Activated effector memory CD4-positive, alpha-beta T cell treated with anti-CD3 and anti-CD28 coated beads, Interleukin-2, amount 50 U/mL, for 16 hours (primary cell): ENCODE measurements at regions not wholly inside any gene's neighbourhood (a gene's known extent, or its start where the extent isn't known, plus 50 kb on each side); places are given as distances from the start of the nearest gene placed in this dataset.

Experiments used
- DNase-seq: peaks from one replicate; pipeline ENCODE4 v3.0.0-alpha.2; 2020

DNA sequence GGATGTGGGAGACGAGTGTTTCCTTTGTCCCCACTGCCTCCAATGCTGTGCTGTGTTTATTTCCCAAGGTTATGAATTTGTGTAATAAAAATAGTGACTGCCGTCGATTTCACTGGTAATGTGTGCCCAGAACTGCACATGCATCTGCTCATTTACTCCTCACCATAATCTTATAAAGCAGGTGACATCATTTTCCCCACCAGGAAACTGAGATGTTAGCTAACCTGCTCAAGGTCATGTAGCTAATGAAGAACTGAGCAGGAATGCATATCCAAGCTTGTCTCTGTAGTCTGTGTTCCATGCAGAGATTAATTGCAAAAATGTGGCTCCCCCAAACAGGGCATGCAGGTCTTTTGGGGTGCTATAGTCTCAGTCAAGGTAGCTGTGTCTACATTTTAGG is 224.4 kb downstream of the TENT4A start:
- no peak for DNase-seq

DNA sequence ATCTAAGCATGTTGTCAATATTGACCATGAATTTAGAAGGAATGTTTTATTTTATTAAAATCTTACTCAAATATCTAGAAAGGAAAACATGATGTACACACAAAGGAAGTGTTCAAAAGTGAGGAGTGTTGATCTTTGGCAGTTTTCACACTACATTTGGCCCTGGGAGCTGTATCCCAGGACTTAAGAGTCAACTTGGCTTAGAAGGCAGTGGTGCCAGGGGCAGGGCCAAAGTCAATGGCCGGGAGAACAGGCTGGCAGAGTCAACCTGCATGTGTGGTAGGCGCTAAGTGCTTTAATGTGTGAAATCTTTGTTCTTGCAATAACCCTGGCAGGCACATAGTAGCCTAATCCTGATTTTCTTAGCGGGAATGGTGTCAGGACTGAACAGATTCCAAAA is 228.4 kb downstream of the TENT4A start:
- no peak for DNase-seq

DNA sequence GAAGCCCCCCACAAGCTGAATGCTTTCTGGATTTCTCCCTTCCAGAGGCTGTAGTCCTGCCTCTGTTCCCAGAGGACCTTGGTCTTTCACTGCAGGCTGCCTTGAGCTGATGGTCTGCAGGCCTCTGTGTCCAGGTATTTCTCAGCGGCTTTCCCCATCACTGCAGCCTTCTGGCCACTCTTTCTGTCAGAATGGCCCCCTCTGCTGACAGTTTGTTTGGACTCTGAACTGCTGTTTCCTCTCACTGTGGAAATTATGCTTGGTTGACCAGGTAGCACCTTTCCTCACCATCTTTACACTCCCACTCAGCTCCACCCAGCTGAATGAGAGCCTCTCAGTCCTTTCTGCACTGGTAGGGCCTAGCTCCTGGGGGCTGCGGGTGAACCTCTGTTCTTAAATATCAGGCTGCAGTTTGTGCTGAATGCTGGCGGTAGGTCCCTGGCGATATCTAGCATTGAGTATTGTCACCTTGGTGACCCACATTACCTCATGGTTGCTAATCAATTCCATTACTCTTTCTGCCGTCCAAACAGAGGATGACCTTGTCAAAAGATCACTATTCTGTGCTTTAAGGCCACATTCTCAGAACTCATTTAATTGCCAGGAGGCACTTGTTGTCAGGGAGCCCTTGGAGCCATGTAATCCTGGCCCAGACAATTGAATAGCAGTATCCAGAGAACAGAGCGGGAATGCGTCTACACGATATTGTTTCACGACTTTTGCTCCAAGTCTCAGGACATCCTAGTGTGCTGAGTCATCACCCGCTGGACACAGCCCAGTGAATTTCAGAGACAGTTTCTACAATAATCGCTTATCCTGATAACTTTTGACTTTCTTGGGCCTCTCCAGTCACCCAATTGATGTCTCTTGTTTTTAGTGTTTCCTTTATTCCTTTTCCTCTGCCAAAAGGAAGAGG is 230.2 kb downstream of the TENT4A start:
- no peak for DNase-seq

DNA sequence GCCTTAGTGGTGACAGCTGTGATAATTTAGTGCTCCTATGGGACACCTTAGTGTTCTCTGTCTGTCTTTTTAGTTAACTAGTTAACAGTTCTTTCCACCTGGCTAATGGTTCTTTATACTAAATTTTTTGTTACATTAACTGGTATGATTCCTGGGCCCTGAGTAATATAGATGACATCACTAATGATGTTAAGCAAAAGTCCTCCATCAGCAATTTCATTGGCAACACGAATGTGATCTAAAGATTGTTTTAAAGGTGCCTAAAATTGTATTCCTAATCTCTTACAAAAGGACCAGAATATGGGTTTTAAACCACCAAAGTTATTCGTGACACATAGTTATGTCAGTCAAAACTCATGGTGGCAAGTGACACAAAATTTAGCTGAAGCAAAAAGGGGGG is 235.3 kb downstream of the TENT4A start:
- DNase-seq = no peak

DNA sequence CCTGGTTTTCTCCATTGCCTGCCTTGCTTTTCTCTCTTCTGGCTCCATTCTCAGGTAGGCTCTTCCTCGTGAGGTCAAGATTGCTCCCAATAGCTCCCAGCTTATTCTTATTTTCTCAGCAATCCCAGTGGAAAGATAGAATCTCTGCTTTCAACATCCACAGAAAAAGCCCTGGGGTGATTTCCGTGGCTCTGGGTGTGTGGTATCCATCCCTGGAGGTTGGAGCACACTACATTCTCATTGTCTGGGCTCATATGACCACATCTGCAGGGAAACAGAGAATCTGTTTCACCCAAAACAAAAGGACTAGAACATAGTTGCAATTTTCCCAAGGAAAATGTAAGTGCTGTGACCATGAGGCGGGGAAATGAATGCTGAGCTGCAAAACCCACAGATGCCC is 236.0 kb downstream of the TENT4A start:
- no peak for DNase-seq

DNA sequence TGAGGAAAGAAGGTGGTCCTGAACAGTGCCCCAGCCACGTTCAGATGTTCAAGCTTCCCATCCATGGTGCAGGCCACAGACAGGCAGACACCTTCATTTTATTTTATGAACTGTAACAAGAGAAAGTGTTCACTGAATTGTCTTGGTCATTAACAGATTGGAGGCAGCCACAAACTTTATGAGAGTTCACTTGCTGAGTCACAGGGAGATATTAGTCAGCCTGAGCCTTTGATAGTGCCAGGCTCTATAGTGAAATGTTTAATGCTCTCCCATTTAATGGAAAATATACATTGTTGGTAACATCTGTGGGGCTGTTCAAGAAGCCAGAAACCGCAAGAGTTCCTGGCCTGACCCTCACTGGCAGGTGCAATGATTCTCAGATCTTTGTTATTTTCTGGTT is 237.0 kb downstream of the TENT4A start:
- DNase-seq = no peak

DNA sequence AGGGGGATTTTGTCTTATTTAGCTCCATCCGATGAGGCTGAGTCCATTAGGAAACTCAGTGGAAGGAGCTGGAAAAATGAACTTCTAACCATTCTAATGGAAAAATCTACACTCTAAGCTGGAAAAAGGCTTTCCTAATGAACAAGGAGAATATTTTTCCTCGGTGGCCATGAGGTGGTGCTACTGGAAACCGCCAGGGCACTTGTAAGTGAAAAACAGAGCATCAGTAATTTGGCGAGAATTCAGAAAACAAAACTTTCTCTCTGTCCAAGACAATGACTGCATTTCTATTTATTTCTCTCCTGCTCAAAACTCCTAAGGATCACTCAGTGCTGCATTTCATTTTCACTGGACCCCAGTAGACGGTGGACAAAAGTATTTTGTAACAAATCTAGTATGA is 237.6 kb downstream of the TENT4A start:
- no peak for DNase-seq

DNA sequence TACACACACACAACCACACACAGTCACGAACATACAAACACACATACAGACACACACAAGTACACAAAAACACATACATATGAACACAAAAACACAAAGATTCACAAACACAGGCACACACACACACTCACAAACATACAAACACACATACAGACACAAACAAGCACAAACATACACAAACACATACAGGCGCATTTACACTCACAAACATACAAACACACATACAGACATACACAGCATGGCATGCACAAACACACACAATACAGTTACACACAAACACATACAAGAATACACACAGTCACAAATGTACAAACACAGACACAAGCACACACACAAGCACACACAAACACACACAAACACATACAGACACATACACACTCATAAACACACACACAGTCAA is 247.9 kb downstream of the TENT4A start:
- no peak for DNase-seq

DNA sequence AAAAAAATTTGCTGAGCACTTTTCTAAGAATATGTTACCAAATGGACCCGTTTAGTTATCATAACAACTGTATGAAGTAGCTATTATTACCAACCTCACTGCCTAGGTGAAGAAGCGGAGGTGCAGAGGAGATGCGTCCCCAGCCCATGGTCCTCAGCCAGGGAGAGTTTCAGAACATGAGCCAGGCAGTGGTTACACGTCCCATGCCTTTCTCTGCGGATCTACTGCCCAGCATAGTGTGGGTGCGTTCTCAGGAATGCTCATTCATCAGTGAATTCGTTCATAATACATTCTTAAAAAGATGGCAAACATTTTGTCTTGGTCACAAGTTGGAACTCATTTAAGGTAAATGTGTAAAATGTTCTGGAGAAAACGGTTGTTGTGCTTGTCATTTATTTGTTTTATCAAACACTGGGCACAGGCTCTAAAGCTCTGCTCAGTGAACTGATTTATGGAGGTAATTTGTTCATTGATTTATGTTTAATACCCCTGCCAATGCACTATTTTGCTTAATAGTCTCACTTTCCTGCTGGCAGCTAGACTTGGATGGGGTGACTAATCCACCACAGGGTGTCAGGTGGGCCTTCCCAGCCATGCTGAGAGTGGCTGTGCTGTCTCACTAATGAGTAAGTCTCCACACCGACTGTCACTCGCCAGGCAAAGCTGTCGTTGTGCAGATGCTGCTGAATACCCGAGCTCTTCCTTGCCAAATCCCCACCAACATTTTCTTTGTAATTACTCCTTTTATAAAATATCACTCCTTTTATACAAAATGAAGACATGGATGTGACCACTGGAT is 248.8 kb downstream of the TENT4A start:
- DNase-seq = no peak

DNA sequence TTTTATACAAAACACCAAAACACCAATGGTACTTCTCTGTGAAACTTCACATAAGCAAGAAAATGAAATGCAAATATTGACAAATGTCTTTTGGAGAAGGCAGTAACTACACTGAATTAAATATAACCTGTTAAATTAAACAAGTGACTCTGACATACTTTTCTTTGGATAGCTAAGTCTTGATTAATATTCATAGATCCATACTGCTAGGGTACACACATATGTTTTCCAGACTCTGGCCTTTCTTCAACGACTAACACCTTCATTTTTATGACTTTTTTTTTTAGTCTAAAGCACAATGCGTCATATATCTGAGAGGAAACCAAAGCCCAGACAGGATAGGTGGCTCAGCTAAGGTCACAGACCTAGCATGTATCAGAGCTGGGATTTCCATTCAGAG is 263.7 kb downstream of the TENT4A start:
- DNase-seq = no peak

DNA sequence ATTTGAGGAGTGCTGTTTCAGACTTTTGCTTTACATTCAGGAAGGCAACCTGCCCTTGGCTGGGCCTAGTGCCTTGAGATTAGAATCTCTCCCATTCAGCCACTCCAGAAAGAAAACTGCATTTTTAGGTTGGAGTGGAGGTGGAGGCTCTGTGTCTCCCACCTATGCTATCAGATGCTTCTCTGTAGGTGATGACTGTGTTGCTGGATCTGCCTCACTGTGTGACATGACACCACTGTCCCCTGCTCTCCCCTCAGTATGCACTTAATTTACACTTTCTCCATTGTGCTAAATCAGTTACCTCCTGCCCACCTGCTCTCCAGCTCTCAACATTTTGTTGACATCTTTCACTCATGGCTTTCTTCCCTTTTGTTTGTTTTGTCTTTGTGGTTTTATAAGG is 265.8 kb downstream of the TENT4A start:
- DNase-seq = no peak

DNA sequence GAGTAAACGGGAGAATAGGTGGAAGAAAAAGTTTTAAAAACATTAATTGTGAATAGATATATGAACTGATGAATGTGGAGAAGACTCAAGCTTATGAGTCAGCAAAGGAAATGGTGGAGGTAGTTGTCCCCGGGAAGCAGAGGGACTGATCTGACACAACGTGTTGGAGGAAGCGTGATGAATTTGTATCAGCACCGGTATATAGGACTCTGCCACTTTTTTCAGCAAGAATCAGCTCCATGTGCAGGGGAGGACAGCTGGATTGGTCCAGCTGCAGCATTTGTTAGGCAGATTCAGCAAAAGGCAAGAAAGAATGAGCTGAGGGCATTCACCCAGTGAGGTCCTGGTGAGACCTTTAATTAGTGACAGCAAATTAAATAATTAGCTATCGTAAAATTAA is 276.0 kb downstream of the TENT4A start:
- DNase-seq = no peak

DNA sequence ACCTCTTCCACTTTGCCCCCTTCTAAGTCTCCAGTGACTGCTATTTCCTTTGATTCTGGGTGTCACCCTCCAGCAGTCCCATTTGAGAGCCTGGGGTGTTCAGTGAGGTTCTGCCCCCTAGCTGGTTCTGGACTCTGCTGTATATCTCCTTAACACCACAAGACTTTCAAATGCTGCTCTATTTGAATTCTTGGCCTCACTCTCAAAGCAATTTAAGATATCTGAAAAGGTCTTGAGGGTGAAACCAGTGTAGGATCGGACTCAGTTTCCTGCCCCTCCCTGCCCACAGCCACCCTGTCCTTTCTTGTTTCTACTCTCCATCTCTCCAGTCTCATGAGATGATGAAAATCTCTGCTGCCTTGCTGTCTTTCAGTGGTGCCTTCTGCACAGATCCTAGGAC is 280.9 kb downstream of the TENT4A start:
- no peak for DNase-seq

DNA sequence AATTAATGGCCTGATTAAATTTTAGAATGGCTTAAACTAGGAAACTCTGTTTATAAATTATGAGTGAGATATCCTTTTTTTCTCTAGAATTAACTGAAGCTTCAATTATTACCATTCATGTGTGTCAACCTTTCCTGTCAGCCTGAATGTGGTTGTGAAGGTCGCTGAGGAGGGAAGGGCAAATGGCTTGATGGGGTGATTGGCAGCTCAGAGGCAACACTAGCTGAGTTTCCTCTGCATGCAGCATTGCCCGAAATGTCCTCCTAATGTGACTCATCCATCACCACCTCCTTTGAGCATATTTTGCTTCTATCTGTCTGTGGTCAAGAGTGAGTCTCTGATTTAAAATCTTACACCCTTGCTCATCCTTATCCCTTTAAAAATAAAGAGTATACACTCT is 281.9 kb downstream of the TENT4A start:
- DNase-seq = no peak

DNA sequence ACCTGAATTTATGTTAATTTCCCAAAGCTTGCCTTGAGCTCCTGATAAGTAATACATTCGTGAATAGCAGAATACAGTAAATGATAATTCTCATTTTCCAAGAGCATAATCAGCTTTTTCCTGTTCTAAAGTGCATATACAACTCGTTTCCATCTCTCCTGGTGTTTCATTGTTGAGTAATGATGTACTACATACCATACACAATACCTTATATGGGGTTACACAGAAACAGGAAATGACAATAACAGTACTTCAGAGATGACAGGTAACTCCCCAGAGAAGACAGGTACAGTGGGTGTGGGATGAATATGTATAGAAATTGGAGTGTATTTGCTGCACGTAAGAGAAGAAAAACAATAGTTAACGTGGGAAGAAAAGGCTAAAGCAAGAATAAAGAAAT is 287.1 kb downstream of the TENT4A start:
- DNase-seq = no peak

DNA sequence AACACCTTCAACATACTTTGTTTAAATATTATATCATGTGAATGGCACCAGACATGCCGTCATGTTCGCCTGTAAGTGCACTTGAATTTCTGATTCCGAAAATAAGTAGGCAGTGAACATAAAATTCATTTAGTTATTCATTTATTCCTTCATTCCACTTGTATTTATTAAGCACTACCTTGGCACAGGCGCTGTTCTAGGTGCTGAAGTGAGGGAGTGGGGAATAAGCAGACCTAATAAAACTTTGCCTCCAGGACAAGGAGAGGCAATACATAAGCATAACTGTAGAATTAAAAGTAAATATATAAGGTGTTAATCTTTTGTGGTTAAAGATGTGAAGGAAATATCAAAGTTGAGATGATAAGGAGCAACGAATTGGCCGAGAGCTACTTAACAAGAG is 297.4 kb downstream of the TENT4A start:
- DNase-seq = no peak

DNA sequence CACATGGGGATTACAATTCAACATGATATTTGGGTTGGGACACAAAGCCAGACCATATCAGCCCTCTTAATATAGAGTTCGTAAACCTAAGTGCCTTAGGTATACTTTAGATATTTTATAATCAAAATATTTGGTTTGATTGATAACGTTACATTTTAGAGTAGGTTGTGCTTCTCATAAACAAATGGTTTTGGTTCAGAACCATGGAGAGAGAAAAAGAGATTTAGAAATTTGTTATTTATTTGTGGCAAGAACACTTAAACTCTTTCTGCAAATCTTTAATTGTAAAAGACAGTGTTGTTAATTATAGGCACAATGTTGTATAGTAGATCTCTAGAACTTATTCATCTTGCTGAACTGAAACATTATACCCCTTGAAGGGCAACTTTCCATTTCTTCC is 298.8 kb downstream of the TENT4A start:
- no peak for DNase-seq

DNA sequence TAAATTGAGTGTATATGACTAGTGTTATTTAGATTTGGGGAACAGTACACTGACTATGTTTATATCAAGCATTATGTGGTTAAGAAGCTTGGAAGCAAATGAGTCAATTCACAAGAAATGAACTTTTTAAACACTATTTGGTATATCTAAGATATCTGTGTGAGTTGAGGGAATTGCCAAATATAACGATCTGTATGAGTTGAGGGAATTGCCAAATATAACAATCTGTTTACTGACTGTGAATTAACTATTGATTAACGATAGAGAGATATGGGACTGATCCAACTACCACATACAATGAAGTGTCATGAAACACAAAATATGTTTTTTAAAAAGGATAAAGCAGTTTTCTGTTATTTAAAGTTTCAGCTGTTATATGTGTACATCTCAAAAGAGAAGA is 301.4 kb downstream of the TENT4A start:
- DNase-seq = no peak

DNA sequence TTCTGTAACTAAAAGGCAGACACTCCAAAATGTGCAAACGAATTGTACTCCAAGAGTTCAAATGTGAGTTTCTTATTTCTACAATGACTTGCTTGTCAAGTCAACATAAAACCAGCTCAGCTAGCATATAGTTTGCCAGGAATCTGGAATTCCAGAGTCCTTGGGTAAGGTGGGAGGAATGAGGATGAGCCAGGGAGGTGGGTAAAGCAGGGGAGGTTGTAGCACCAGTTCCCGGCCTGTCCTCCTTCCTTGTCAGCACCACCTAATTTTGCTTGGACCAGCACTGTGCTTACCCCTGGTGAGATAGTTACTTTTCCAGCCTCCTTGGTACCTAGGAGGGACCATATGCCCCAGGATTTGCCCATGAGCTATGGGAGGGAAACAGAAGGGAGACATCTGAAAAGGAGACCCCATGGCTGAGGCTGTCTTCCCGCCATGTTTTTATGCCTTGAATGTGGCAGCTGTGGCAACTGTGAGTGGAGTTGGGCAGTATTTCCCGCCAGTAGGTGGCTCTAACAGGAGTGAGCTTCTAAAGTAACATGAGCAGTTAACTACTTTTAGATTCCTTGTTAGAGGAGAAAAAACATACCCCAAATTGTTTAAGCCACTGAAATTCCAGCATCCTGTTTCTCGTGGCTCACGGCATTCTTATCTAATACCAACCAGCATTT is 302.5 kb downstream of the TENT4A start:
- DNase-seq = no peak

DNA sequence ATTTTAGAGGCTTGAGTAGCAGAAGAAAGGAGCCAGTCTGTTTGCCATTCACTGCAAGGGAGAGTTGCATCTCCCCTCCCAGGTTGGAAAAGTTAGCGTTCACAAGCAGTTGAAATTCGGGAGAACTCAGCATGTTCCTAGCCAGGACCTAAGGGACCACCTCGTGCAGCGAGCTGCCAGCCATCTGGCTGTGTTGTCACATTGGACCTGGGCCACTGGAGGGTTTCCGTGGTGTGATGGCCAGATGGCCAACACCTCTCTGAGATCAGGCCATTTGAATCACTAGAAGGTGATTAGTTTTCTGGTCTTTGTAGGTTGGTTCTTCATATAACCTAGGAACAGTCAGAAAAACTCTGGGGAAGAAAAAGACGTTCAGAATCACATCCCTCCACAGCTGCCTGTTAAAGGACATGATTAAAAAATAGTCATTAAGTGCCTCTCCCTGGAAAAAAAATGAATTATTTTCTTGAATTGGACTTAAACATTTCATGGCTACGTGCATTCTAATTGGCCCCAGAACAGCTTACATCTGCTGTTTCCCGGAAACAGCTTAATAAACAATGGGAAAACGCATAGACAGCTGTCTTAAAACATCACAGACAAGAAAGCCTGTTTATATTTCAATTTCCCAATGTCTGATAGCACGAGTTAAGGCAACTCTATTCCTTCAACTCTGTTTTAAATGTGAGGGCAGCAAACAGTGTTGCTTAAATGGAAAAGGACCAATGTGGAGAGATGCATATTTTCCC is 303.9 kb downstream of the TENT4A start:
- DNase-seq = no peak

DNA sequence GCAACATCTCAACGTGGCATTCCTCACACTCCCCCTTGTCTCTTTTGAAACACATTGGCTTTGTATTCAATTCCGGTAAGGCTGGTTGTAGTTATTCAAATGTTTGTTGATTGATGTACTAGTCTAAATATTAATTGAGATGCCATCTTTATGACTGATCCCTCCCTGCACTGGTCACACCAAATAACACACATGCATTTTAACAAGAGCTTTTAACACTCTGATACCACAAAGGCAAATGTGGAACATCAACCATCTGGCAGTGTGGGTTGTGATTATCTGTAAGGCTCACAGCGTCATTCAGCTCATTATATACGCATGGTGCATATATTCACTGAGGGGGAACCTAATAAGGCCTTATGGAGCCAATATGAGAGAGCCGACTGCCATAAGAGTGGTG is 305.0 kb downstream of the TENT4A start:
- no peak for DNase-seq

DNA sequence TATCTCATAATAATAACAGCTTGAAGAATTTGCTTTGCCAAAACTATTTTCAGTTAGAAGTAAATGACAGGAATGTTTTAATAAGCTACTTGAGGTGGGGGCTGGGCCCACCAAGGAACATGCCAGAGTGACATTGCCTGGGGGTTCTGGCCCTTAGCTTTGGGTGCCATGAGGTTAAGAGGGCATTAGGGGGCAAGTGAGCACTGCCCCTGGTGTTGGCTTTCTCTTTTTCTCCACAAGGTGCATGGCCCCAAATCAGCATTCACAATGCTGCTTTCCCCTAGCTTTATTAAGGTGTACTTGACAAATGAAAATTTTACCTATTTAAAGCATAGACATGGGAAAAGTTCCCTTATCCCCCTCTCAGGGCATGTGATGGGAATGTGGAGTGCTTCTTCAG is 305.4 kb downstream of the TENT4A start:
- DNase-seq = no peak
